ENCODE measurements at regions not wholly inside any gene's neighbourhood (a gene's known extent, or its start where the extent isn't known, plus 50 kb on each side); places are given as distances from the start of the nearest gene placed in this dataset.

GRCh38 chr5:113807427-113807991 lies 294.0 kb downstream of the YTHDC2 start:
- no peaks in the 10 kb centered on the region for H3K4me1 ChIP-seq (ENCODE audit: low read length)
- H4K20me1 ChIP-seq (ENCODE audit: insufficient read depth, low read length) = no peaks in the 10 kb centered on the region
- H3K9ac ChIP-seq (ENCODE audit: low read length) = no peak overlapping the region
- no peak overlapping the region for H3K4me3 ChIP-seq (ENCODE audit: low read length)
- no peak overlapping the region for H3K27ac ChIP-seq (ENCODE audit: low read length)
- no peak overlapping the region for H3K4me2 ChIP-seq (ENCODE audit: low read length)
- TF ChIP-seq CTCF (IDR thresholded peaks at IDR 0.05; ENCODE audit: low read depth, low read length) (no peak), EZH2phosphoT487 (IDR thresholded peaks at IDR 0.05; ENCODE audit: low read depth) (no peak)
- no peak overlapping the region for H2AFZ ChIP-seq (ENCODE audit: low read depth, low read length)
- H3K79me2 ChIP-seq (ENCODE audit: low read length) = no peaks in the 10 kb centered on the region
- no peaks in the 10 kb centered on the region for H3K27me3 ChIP-seq (ENCODE audit: low read depth, low read length)
- no peaks in the 10 kb centered on the region for H3K36me3 ChIP-seq (replicated peaks; ENCODE audit: low read depth, low read length)
- no peaks in the 10 kb centered on the region for H3K9me3 ChIP-seq (ENCODE audit: insufficient read depth, low read length)

- Histone ChIP-seq H3K4me1 (ENCODE audit: low read length) (no peaks in the 10 kb centered on the region), H2AFZ (ENCODE audit: low read depth, low read length) (no peak overlapping the region), H4K20me1 (ENCODE audit: insufficient read depth, low read length) (no peaks in the 10 kb centered on the region), H3K9me3 (ENCODE audit: insufficient read depth, low read length) (no peaks in the 10 kb centered on the region), H3K4me2 (ENCODE audit: low read length) (no peak overlapping the region), H3K27me3 (ENCODE audit: low read depth, low read length) (no peaks in the 10 kb centered on the region), H3K36me3 (replicated peaks; ENCODE audit: low read depth, low read length) (no peaks in the 10 kb centered on the region), H3K79me2 (ENCODE audit: low read length) (no peaks in the 10 kb centered on the region), H3K9ac (ENCODE audit: low read length) (no peak overlapping the region), H3K4me3 (ENCODE audit: low read length) (no peak overlapping the region), H3K27ac (ENCODE audit: low read length) (no peak overlapping the region)
- TF ChIP-seq EZH2phosphoT487 (IDR thresholded peaks at IDR 0.05; ENCODE audit: low read depth) = no peak
- no peak for TF ChIP-seq CTCF (IDR thresholded peaks at IDR 0.05; ENCODE audit: low read depth, low read length)
Observed at GRCh38 chr5:113808956-113809355, 295.5 kb downstream of the YTHDC2 start.

GRCh38 chr5:113809626-113810025 lies 296.1 kb downstream of the YTHDC2 start:
- Histone ChIP-seq H3K79me2 (ENCODE audit: low read length) (no peaks in the 10 kb centered on the region), H2AFZ (ENCODE audit: low read depth, low read length) (no peak overlapping the region), H3K27ac (ENCODE audit: low read length) (no peak overlapping the region), H3K4me2 (ENCODE audit: low read length) (no peak overlapping the region), H3K9me3 (ENCODE audit: insufficient read depth, low read length) (no peaks in the 10 kb centered on the region), H3K4me3 (ENCODE audit: low read length) (no peak overlapping the region), H3K9ac (ENCODE audit: low read length) (no peak overlapping the region), H3K27me3 (ENCODE audit: low read depth, low read length) (no peaks in the 10 kb centered on the region), H4K20me1 (ENCODE audit: insufficient read depth, low read length) (no peaks in the 10 kb centered on the region), H3K36me3 (replicated peaks; ENCODE audit: low read depth, low read length) (no peaks in the 10 kb centered on the region), H3K4me1 (ENCODE audit: low read length) (no peaks in the 10 kb centered on the region)
- TF ChIP-seq EZH2phosphoT487 (IDR thresholded peaks at IDR 0.05; ENCODE audit: low read depth) (no peak), CTCF (IDR thresholded peaks at IDR 0.05; ENCODE audit: low read depth, low read length) (no peak)

GRCh38 chr5:113813466-113813865 lies 300.0 kb downstream of the YTHDC2 start:
- no peaks in the 10 kb centered on the region for H4K20me1 ChIP-seq (ENCODE audit: insufficient read depth, low read length)
- H3K27ac ChIP-seq (ENCODE audit: low read length) = no peak overlapping the region
- H3K36me3 ChIP-seq (replicated peaks; ENCODE audit: low read depth, low read length) = no peaks in the 10 kb centered on the region
- H3K79me2 ChIP-seq (ENCODE audit: low read length) = no peaks in the 10 kb centered on the region
- no peak overlapping the region for H2AFZ ChIP-seq (ENCODE audit: low read depth, low read length)
- no peak for TF ChIP-seq EZH2phosphoT487 (IDR thresholded peaks at IDR 0.05; ENCODE audit: low read depth)
- no peaks in the 10 kb centered on the region for H3K4me1 ChIP-seq (ENCODE audit: low read length)
- H3K9ac ChIP-seq (ENCODE audit: low read length) = no peak overlapping the region
- H3K27me3 ChIP-seq (ENCODE audit: low read depth, low read length) = no peaks in the 10 kb centered on the region
- no peak overlapping the region for H3K4me3 ChIP-seq (ENCODE audit: low read length)
- no peak overlapping the region for H3K4me2 ChIP-seq (ENCODE audit: low read length)
- no peaks in the 10 kb centered on the region for H3K9me3 ChIP-seq (ENCODE audit: insufficient read depth, low read length)
